Parathyroid adenoma (tissue), 2 donors: ENCODE measurements at regions not wholly inside any gene's neighbourhood (a gene's known extent, or its start where the extent isn't known, plus 50 kb on each side); places are given as distances from the start of the nearest gene placed in this dataset.

Experiments
- H2AFZ ChIP-seq: fragments of 300-600 bp; sonication (generic); one replicate; pipeline ENCODE4 v1.7.0; 2017; ENCODE audit warnings: antibody characterized with exemption, mild to moderate bottlenecking
- H3K27ac ChIP-seq: fragments of 300-600 bp; sonication (generic); one replicate; pipeline ENCODE4 v1.7.0; 2017
- H3K27me3 ChIP-seq: fragments of 300-600 bp; sonication (generic); one replicate; pipeline ENCODE4 v1.7.0; 2017; ENCODE audit warnings: low read length; ENCODE audit not compliant: control insufficient read depth, insufficient read depth
- H3K36me3 ChIP-seq: fragments of 300-600 bp; sonication (generic); one replicate; pipeline ENCODE4 v1.7.0; 2017; ENCODE audit warnings: low read length; ENCODE audit not compliant: control insufficient read depth, insufficient read depth
- H3K4me1 ChIP-seq: fragments of 300-600 bp; sonication (generic); one replicate; pipeline ENCODE4 v1.7.0; 2017; ENCODE audit warnings: control low read depth
- H3K4me2 ChIP-seq: fragments of 300-600 bp; sonication (generic); one replicate; pipeline ENCODE4 v1.7.0; 2017; ENCODE audit warnings: low read length
- H3K4me3 ChIP-seq: fragments of 300-600 bp; sonication (generic); one replicate; pipeline ENCODE4 v1.7.0; 2017; ENCODE audit warnings: low read depth, low read length
- H3K79me2 ChIP-seq: fragments of 300-600 bp; sonication (generic); one replicate; pipeline ENCODE4 v1.7.0; 2017; ENCODE audit warnings: control low read depth
- H3K9ac ChIP-seq: fragments of 300-600 bp; sonication (generic); one replicate; pipeline ENCODE4 v1.7.0; 2017; ENCODE audit warnings: mild to moderate bottlenecking
- H3K9me3 ChIP-seq: fragments of 300-600 bp; sonication (generic); one replicate; pipeline ENCODE4 v1.7.0; 2017; ENCODE audit warnings: low read length; ENCODE audit not compliant: control insufficient read depth
- CTCF ChIP-seq: fragments of 300-600 bp; sonication (generic); IDR thresholded peaks from one replicate; pipeline ENCODE4 v1.7.0; 2017; ENCODE audit warnings: antibody characterized with exemption, mild to moderate bottlenecking
- donor health status: primary hyperparathyroidism.

DNA sequence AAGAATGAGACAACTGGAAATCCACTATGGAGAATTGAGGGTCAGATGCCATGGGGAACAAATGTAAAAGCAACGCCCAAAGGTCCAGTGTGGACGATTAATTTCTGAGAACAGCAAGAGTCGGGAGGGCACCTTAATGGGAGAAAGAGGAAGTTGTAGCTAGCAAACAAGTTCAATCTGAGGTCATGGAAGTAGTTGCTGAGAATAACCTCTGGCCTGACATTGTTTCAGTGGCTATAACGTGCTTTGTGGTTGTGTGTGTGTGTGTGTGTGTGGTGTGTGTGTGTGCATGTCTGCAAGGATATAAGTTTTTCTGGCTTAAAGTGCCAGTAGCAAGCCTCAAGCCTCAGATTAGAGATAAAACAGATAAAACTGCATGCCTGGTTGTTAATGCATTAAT lies 1630.1 kb upstream of the TENM4 start:
- Histone ChIP-seq H3K27ac (no peak overlapping the region), H3K27me3 (no peaks in the 10 kb centered on the region), H3K9me3 (no peaks in the 10 kb centered on the region), H3K4me1 (no peaks in the 10 kb centered on the region), H3K4me3 (no peak overlapping the region), H3K9ac (no peak overlapping the region), H2AFZ (no peak overlapping the region), H3K4me2 (no peak overlapping the region), H3K36me3 (no peaks in the 10 kb centered on the region), H3K79me2 (no peaks in the 10 kb centered on the region)
- no peak for TF ChIP-seq CTCF

GRCh38 chr11:81059356-81059755 lies 1618.5 kb upstream of the TENM4 start:
- Histone ChIP-seq H3K36me3 (no peaks in the 10 kb centered on the region), H3K9ac (no peak overlapping the region), H3K79me2 (no peaks in the 10 kb centered on the region), H3K4me1 (no peaks in the 10 kb centered on the region), H2AFZ (no peak overlapping the region), H3K27me3 (no peaks in the 10 kb centered on the region), H3K4me2 (no peak overlapping the region), H3K4me3 (no peak overlapping the region), H3K27ac (no peak overlapping the region), H3K9me3 (no peaks in the 10 kb centered on the region)
- no peak for TF ChIP-seq CTCF

DNA sequence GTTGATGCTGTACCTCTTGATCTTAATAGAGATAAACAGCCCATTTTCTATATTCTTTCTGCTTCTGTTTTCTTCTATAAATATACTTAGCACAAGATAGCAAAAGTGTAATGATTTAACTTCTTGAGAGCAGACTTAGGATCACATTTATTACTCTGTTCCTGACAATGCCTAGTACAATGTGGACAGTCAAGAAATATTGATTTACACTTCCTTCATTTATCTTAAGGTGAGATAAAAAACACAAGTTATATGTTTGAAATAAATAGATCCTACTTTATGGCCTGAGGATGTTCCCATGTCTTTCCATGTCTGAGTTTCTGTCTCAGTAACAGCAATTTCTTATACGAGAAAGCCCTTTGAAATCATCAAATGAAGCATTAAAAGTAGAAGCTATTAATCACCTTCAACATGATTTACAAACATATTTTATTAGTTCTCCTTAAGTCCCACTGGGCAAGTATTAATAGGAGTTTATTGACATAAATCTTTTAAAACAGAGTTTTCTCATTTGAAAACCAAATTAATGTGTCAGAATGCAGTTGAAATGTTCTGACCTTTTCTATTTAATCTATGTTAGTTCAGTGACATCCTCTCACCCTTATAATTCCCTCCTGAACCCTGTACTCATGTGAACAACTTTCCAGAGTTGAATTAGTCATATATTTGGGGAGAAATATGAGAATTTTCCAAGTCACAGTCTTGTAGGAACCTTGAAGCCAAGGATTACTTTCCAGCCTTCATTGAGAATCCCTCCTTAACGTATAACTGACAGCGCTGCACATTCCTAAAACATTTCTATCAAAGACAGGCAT lies 1611.7 kb upstream of the TENM4 start:
- no peaks in the 10 kb centered on the region for H3K9me3 ChIP-seq
- H2AFZ ChIP-seq, result no peak overlapping the region
- no peak overlapping the region for H3K4me2 ChIP-seq
- H3K9ac ChIP-seq, result no peak overlapping the region
- H3K4me1 ChIP-seq, result no peaks in the 10 kb centered on the region
- H3K36me3 ChIP-seq, result no peaks in the 10 kb centered on the region
- H3K4me3 ChIP-seq, result no peak overlapping the region
- H3K27me3 ChIP-seq, result no peaks in the 10 kb centered on the region
- H3K27ac ChIP-seq, result no peak overlapping the region
- no peak for TF ChIP-seq CTCF
- no peaks in the 10 kb centered on the region for H3K79me2 ChIP-seq

DNA sequence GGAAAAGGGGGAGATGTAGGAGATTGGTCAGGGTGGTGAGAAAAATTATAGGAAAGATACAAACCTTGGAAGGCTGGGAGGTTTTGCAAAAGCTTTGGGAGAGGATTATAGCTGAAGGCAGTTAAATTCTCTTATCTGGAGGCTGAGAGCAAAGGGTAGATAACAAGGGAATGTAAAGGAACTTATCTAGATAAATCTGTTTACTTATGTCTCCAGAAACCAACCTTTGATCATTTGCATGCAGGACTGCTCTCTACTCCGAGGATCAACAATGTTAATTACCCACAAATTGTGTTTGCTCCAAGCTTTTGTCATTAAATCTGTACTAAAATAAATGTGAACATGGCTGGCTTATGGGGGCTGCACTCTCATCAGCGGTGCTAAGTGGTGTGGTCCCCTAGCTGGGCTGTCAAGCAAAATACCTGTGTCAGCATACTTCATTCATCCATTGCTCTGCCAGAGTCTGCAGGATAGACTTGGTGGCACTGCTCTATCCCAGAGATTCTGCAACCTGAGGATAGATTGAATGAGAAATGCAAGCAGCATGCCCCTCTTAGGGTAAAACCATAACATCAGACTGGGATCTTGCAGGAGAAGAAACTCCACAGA lies 1599.2 kb upstream of the TENM4 start:
- no peak overlapping the region for H2AFZ ChIP-seq
- no peak overlapping the region for H3K4me3 ChIP-seq
- H3K4me2 ChIP-seq, result no peak overlapping the region
- no peaks in the 10 kb centered on the region for H3K36me3 ChIP-seq
- no peaks in the 10 kb centered on the region for H3K79me2 ChIP-seq
- H3K4me1 ChIP-seq, result no peaks in the 10 kb centered on the region
- H3K27me3 ChIP-seq, result no peaks in the 10 kb centered on the region
- H3K9me3 ChIP-seq, result no peaks in the 10 kb centered on the region
- no peak overlapping the region for H3K9ac ChIP-seq
- H3K27ac ChIP-seq, result no peak overlapping the region
- no peak for TF ChIP-seq CTCF
